ENCODE measurements at regions not wholly inside any gene's neighbourhood (a gene's known extent, or its start where the extent isn't known, plus 50 kb on each side); places are given as distances from the start of the nearest gene placed in this dataset.

DNA sequence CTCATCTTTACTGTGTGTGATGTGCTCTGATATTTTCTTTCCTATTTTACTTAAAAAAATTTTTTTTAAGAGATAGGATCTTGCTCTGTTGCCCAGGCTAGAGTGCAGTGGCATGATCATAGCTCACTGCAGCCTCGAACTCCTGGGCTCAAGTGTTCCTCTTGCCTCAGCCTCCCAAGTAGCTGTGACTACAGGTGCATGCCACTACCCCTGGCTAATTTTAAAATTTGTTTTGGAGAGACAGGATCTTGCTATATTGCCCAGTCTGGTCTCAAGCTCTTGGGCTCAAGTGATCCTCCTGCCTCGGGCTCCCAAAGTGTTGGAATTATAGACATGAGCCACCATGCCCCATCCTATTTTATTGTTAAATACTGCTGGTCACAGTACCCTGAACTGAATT lies 67.4 kb downstream of the FOXD2 start:
- Mint-ChIP-seq H3K27ac (no peak overlapping the region), H3K36me3 (no peaks in the 10 kb centered on the region), H3K4me1 (peaks cover 25% of the 10 kb centered on the region), H3K4me3 (no peak overlapping the region), H3K27me3 (ENCODE audit: low read depth) (peaks cover 77% of the 10 kb centered on the region), H3K9me3 (no peaks in the 10 kb centered on the region)
- DNase-seq (ENCODE audit: low spot score in 2 of 2, unreplicated experiment in 2 of 2), result no peak
- TF ChIP-seq, protein P1, sequence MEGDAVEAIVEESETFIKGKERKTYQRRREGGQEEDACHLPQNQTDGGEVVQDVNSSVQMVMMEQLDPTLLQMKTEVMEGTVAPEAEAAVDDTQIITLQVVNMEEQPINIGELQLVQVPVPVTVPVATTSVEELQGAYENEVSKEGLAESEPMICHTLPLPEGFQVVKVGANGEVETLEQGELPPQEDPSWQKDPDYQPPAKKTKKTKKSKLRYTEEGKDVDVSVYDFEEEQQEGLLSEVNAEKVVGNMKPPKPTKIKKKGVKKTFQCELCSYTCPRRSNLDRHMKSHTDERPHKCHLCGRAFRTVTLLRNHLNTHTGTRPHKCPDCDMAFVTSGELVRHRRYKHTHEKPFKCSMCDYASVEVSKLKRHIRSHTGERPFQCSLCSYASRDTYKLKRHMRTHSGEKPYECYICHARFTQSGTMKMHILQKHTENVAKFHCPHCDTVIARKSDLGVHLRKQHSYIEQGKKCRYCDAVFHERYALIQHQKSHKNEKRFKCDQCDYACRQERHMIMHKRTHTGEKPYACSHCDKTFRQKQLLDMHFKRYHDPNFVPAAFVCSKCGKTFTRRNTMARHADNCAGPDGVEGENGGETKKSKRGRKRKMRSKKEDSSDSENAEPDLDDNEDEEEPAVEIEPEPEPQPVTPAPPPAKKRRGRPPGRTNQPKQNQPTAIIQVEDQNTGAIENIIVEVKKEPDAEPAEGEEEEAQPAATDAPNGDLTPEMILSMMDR (IDR thresholded peaks at IDR 0.05; ENCODE audit: unreplicated experiment), result no peak

GRCh38 chr1:47506053-47506452 lies 68.2 kb downstream of the FOXD2 start:
- Mint-ChIP-seq H3K4me1 (peaks cover 30% of the 10 kb centered on the region), H3K27ac (no peak overlapping the region), H3K27me3 (ENCODE audit: low read depth) (peaks cover 76% of the 10 kb centered on the region), H3K9me3 (no peaks in the 10 kb centered on the region), H3K4me3 (no peak overlapping the region), H3K36me3 (no peaks in the 10 kb centered on the region)
- TF ChIP-seq, protein P1 (IDR thresholded peaks at IDR 0.05; ENCODE audit: unreplicated experiment), result no peak
- no peak for DNase-seq (ENCODE audit: low spot score in 2 of 2, unreplicated experiment in 2 of 2)

GRCh38 chr1:47507144-47507543 lies 69.3 kb downstream of the FOXD2 start:
- no peak overlapping the region for H3K4me3 Mint-ChIP-seq

DNA sequence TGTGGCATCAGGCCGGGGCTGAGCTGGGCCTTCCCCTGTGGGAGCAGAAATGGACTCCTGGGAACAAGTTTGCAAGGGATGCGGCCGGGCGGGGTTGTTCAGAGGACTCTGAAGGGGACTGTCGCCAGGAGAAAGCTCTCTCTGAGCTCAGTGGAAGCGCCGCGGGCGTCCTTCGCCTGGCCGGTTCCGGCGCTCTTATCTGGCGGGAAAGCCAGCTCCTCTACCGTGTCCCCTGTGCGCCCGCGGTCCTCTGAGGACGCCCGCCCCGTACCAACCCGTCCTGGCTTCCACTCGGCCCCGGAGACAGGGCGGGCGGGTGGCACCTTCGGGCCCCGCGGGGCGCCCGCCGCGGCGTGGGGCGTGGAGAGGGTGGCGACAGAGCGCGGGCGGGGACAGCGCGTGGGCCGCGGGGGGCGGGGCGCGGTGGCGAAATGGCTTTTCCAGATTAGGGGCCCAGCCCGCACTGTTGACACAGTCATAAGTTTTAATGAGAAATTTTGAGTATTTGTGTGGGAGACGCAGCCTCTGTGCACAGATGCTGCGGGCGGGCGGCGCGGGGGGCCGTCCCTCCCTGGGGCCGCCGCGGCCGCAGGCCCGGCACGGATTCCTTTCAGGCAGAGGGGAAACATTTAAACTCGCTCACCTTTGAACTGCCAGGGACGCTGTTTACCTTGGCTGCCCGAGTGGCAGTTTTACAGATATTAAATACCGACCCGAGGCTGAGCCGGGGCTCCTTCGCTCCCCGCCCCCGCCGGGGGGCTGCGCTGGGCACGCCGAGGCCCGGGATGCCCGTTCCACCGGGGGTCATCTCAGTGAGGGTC lies 70.2 kb downstream of the FOXD2 start:
- no peak overlapping the region for H3K27ac Mint-ChIP-seq
- H3K4me1 Mint-ChIP-seq, result peaks cover 30% of the 10 kb centered on the region
- no peaks in the 10 kb centered on the region for H3K9me3 Mint-ChIP-seq
- DNase-seq (ENCODE audit: low spot score in 2 of 2, unreplicated experiment in 2 of 2), result peak; percentile 27 to 61
- TF ChIP-seq, protein P1 (IDR thresholded peaks at IDR 0.05; ENCODE audit: unreplicated experiment), result no peak
- H3K4me3 Mint-ChIP-seq, result peak overlapping the region; percentile 67
- H3K36me3 Mint-ChIP-seq, result peaks cover 1% of the 10 kb centered on the region
- H3K27me3 Mint-ChIP-seq (ENCODE audit: low read depth), result peaks cover 80% of the 10 kb centered on the region

More at GRCh38 chr1:47507144-47507543, 69.3 kb downstream of the FOXD2 start:
- no peak for DNase-seq (ENCODE audit: low spot score in 2 of 2, unreplicated experiment in 2 of 2)
- Mint-ChIP-seq H3K36me3 (no peaks in the 10 kb centered on the region), H3K27ac (no peak overlapping the region), H3K27me3 (ENCODE audit: low read depth) (peaks cover 76% of the 10 kb centered on the region), H3K9me3 (no peaks in the 10 kb centered on the region), H3K4me1 (peaks cover 30% of the 10 kb centered on the region)
- TF ChIP-seq, protein P1 (IDR thresholded peaks at IDR 0.05; ENCODE audit: unreplicated experiment), result no peak

GRCh38 chr1:47508702-47509431 lies 71.0 kb downstream of the FOXD2 start:
- Mint-ChIP-seq H3K27me3 (ENCODE audit: low read depth) (peaks cover 80% of the 10 kb centered on the region), H3K9me3 (peaks cover 2% of the 10 kb centered on the region), H3K4me1 (peaks cover 28% of the 10 kb centered on the region), H3K36me3 (peaks cover 1% of the 10 kb centered on the region), H3K4me3 (peak overlapping the region; percentile 67), H3K27ac (peak overlapping the region; percentile 90)
- TF ChIP-seq, protein P1 (IDR thresholded peaks at IDR 0.05; ENCODE audit: unreplicated experiment), result no peak
- DNase-seq (ENCODE audit: low spot score in 2 of 2, unreplicated experiment in 2 of 2), result peak in 1 of 2 experiments; percentile 58

Measured in mesothelial cell of epicardium (in vitro differentiated cells).